ENCODE measurements at regions not wholly inside any gene's neighbourhood (a gene's known extent, or its start where the extent isn't known, plus 50 kb on each side); places are given as distances from the start of the nearest gene placed in this dataset.

DNA sequence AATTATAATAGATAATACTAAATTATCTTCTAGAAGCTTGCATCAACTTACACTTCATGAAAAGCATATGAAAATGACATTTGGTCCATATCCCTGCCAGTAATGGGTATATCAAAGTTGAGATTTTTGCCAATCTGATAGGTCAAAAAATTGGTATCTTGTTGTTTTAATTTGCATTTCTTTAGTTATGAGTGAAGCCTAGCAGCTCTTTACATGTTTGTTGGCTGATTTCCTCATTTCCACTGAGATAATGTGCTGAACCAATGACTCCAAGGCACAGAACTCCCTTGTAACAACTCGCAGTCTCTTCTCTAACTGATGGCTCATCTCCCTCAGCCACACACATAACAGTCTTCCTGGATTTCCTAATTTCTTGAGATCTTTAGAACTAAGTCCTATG, 175.3 kb upstream of the SESN3 start:
- intact Hi-C loops (cut with DNase I): no loop called here
- no peak for TF ChIP-seq POLR2A (IDR thresholded peaks at IDR 0.05)
- TF ChIP-seq, protein P1, sequence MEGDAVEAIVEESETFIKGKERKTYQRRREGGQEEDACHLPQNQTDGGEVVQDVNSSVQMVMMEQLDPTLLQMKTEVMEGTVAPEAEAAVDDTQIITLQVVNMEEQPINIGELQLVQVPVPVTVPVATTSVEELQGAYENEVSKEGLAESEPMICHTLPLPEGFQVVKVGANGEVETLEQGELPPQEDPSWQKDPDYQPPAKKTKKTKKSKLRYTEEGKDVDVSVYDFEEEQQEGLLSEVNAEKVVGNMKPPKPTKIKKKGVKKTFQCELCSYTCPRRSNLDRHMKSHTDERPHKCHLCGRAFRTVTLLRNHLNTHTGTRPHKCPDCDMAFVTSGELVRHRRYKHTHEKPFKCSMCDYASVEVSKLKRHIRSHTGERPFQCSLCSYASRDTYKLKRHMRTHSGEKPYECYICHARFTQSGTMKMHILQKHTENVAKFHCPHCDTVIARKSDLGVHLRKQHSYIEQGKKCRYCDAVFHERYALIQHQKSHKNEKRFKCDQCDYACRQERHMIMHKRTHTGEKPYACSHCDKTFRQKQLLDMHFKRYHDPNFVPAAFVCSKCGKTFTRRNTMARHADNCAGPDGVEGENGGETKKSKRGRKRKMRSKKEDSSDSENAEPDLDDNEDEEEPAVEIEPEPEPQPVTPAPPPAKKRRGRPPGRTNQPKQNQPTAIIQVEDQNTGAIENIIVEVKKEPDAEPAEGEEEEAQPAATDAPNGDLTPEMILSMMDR (IDR thresholded peaks at IDR 0.05): no peak
- WGBS, 2 donors: 92 to 96% methylated on average over 1 of the region's 1 CpG

DNA sequence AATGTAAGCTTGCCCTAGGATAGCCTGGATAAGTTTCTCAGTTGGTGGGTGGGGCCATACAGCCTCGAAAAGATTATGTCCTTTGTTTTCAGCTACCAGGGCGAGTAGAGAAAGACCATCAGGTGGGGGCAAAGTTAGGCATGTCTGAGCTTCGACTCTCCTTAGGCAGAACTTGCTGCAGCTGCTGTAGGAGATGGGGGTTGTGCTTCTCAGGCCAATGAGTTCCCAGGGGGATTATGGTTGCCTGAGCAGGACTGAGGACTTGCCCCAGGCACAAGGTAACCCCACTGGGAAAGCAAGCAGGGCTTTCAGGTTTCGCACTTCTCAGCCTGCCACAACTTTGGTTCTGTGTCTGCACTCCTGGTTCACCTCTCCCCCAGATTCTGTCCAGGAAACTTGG, 173.4 kb upstream of the SESN3 start:
- intact Hi-C loops (cut with DNase I): no loop called here
- H3K27ac ChIP-seq: no peak overlapping the region
- no peaks in the 10 kb centered on the region for H3K4me1 ChIP-seq
- H3K4me3 ChIP-seq (replicated peaks in 1 of 3): no peak overlapping the region
- no peak for DNase-seq
- TF ChIP-seq, protein P1 (IDR thresholded peaks at IDR 0.05): no peak
- TF ChIP-seq POLR2A (IDR thresholded peaks at IDR 0.05): no peak
- H3K9me3 ChIP-seq: no peaks in the 10 kb centered on the region
- 82 to 87% methylated on average over 4 of the region's 4 CpGs for WGBS, 2 donors
- no peaks in the 10 kb centered on the region for H3K36me3 ChIP-seq
- no peaks in the 10 kb centered on the region for H3K27me3 ChIP-seq

More for the DNA sequence above, 175.3 kb upstream of the SESN3 start:
- Histone ChIP-seq H3K4me1 (no peaks in the 10 kb centered on the region), H3K27me3 (no peaks in the 10 kb centered on the region), H3K36me3 (no peaks in the 10 kb centered on the region), H3K9me3 (no peaks in the 10 kb centered on the region), H3K27ac (no peak overlapping the region), H3K4me3 (replicated peaks in 1 of 3) (no peak overlapping the region)
- DNase-seq: no peak

DNA sequence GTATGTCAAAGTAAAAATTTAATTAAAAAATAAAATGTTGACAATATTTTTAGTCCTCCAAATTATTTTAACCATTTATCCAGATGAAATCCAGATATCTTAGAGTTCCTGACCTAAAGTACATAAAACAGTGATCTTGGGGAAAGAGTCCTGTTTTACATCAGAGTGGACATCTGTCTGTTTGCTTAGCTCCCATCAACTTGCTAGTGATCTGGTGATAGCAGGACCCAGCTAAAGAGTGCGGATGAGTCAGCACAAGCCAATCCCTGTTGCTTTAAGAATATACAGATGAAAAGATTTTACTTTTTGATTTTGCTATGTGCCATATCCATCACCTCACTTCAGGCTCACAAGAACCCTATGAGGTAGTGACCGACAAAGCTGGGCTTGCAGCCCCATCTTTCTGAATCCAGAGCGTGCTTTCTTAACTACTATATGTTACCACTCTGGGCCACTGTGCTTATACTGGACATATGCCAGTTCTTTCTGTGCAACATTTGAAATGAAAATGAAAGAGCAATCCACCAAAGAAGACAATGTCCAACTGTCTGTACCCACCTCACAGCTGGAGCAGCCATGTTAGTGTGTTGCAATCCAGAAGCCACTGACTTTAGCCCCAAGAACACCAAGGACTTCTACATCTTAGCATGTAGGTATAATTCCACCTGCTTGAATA, 167.6 kb upstream of the SESN3 start:
- TF ChIP-seq, protein P1 (IDR thresholded peaks at IDR 0.05): no peak
- TF ChIP-seq POLR2A (IDR thresholded peaks at IDR 0.05): no peak
- no peak overlapping the region for H3K27ac ChIP-seq
- WGBS, 2 donors: 87 to 93% methylated on average over 3 of the region's 3 CpGs
- H3K9me3 ChIP-seq: no peaks in the 10 kb centered on the region
- intact Hi-C loops (cut with DNase I): no loop called here
- no peaks in the 10 kb centered on the region for H3K36me3 ChIP-seq
- no peaks in the 10 kb centered on the region for H3K4me1 ChIP-seq
- DNase-seq: no peak
- no peaks in the 10 kb centered on the region for H3K27me3 ChIP-seq
- no peak overlapping the region for H3K4me3 ChIP-seq (replicated peaks in 1 of 3)

DNA sequence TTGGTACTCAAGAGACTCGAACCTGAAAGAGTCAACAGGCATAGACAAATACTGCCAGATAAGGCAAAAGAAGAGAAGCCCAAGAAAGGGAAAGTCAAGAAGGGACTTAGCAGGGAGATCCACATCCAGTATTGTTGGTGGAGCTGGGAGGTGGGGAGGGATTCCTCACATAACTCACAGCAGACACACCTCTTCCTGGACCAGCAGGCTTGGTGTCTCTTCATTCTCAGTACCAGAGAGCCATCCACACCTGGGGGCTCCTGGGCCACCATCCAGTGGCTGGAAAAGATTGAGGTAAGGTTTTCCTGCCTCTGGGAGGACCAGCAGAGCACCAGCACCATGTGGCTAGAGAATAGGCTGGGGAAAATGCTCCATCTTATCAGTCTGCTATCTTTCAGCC, 161.6 kb upstream of the SESN3 start:
- TF ChIP-seq POLR2A (IDR thresholded peaks at IDR 0.05): no peak
- TF ChIP-seq, protein P1 (IDR thresholded peaks at IDR 0.05): no peak
- intact Hi-C loops (cut with DNase I): no loop called here

DNA sequence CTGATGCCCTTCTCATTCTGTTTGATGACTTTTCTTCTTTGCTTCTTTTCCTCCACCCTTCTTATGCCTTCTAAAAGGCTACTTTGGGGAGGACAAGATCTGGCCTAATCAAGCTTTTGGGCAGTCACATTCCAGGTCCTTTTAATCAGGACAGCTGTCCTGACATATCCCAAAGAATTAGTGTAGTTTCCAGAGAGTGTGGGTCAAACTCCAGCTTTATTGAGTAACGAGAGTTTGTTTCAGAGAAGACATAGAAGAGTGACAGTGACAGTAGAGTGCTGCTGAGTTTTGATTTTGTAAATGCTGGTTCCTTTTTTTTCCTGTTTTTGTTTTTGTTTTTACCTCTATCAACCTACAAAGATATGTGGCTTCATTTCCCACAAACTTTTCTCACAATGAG, 158.4 kb upstream of the SESN3 start:
- no peaks in the 10 kb centered on the region for H3K36me3 ChIP-seq
- H3K9me3 ChIP-seq: no peaks in the 10 kb centered on the region
- no peak for DNase-seq
- H3K4me3 ChIP-seq (replicated peaks in 1 of 3): no peak overlapping the region
- no peak overlapping the region for H3K27ac ChIP-seq
- TF ChIP-seq POLR2A (IDR thresholded peaks at IDR 0.05): no peak
- TF ChIP-seq, protein P1 (IDR thresholded peaks at IDR 0.05): no peak
- no peaks in the 10 kb centered on the region for H3K27me3 ChIP-seq
- 96 to 98% methylated on average over 1 of the region's 1 CpG for WGBS, 2 donors
- no peaks in the 10 kb centered on the region for H3K4me1 ChIP-seq
- intact Hi-C loops (cut with DNase I): no loop called here

More for the DNA sequence above, 161.6 kb upstream of the SESN3 start:
- Histone ChIP-seq H3K36me3 (no peaks in the 10 kb centered on the region), H3K4me1 (no peaks in the 10 kb centered on the region), H3K27me3 (no peaks in the 10 kb centered on the region), H3K27ac (no peak overlapping the region), H3K4me3 (replicated peaks in 1 of 3) (no peak overlapping the region), H3K9me3 (no peaks in the 10 kb centered on the region)
- no peak for DNase-seq
- WGBS, 2 donors: 83 to 86% methylated on average over 1 of the region's 1 CpG
